ENCODE measurements at regions not wholly inside any gene's neighbourhood (a gene's known extent, or its start where the extent isn't known, plus 50 kb on each side); places are given as distances from the start of the nearest gene placed in this dataset.

DNA sequence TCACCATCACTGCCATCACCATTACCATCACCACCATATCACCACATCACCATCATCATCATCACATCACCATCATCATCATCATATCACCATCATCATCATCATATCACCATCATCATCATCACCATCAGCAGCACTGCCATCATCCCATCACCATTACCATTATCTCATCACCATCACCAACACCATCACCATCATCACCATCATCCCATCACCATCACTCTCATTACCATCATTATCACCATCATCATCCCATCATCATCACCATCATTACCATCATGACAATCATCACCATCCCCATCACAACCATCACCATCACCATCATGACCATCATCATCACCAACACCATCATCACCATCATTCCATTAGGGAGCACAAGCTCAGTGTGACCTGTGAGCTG is 318.0 kb downstream of the ADGRD1 start:
- no peak overlapping the region for H4K5ac ChIP-seq (ENCODE audit: insufficient read length, low read depth, low read length)
- no peaks in the 10 kb centered on the region for H3K4me1 ChIP-seq (replicated peaks in 1 of 4; ENCODE audit: control insufficient read depth in 3 of 4, insufficient read depth in 4 of 4, low read length in 3 of 4)
- DNase-seq (ENCODE audit: low read depth in 1 of 2, low spot score in 2 of 2) (no peak), FAIRE-seq (no peak)
- H2AK5ac ChIP-seq (ENCODE audit: low read depth, low read length) = peak overlapping the region; percentile 79; the same call in 1 of the 2 replicates
- no peaks in the 10 kb centered on the region; a peak in 1 of 8 replicates for H3K36me3 ChIP-seq (ENCODE audit: control insufficient read depth in 2 of 4, insufficient read depth in 4 of 4, low read length in 3 of 4)
- H3K4ac ChIP-seq (replicated peaks; ENCODE audit: insufficient read length, low read depth, low read length) = no peak overlapping the region
- peaks cover 0 to 5% of the 10 kb centered on the region in 2 experiments for H4K20me1 ChIP-seq (replicated peaks in 1 of 2; ENCODE audit: control insufficient read depth in 1 of 2, insufficient read depth in 2 of 2, low read length in 2 of 2)
- H3K4me2 ChIP-seq (ENCODE audit: insufficient read depth in 1 of 2, low read depth in 2 of 2, low read length in 2 of 2) = no peak overlapping the region
- peak overlapping the region; percentile 84 for H3K56ac ChIP-seq (replicated peaks; ENCODE audit: insufficient read length, low read depth, low read length)
- no peak overlapping the region for H2BK20ac ChIP-seq (ENCODE audit: low read length)
- POLR2A ChIA-PET (ENCODE audit: partially characterized antibody) = no interaction called here
- no peak overlapping the region for H3K14ac ChIP-seq (ENCODE audit: insufficient read length)
- TF ChIP-seq SUZ12 (IDR thresholded peaks at IDR 0.05; ENCODE audit: low read length) = no peak
- no peak for TF ChIP-seq BRCA1 (IDR thresholded peaks at IDR 0.05; ENCODE audit: low read depth, low read length)
- TF ChIP-seq, protein P1, sequence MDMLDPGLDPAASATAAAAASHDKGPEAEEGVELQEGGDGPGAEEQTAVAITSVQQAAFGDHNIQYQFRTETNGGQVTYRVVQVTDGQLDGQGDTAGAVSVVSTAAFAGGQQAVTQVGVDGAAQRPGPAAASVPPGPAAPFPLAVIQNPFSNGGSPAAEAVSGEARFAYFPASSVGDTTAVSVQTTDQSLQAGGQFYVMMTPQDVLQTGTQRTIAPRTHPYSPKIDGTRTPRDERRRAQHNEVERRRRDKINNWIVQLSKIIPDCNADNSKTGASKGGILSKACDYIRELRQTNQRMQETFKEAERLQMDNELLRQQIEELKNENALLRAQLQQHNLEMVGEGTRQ (IDR thresholded peaks at IDR 0.05; ENCODE audit: low read length) = no peak
- TF ChIP-seq, protein P2, sequence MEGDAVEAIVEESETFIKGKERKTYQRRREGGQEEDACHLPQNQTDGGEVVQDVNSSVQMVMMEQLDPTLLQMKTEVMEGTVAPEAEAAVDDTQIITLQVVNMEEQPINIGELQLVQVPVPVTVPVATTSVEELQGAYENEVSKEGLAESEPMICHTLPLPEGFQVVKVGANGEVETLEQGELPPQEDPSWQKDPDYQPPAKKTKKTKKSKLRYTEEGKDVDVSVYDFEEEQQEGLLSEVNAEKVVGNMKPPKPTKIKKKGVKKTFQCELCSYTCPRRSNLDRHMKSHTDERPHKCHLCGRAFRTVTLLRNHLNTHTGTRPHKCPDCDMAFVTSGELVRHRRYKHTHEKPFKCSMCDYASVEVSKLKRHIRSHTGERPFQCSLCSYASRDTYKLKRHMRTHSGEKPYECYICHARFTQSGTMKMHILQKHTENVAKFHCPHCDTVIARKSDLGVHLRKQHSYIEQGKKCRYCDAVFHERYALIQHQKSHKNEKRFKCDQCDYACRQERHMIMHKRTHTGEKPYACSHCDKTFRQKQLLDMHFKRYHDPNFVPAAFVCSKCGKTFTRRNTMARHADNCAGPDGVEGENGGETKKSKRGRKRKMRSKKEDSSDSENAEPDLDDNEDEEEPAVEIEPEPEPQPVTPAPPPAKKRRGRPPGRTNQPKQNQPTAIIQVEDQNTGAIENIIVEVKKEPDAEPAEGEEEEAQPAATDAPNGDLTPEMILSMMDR (IDR thresholded peaks at IDR 0.05; ENCODE audit: control extremely low read depth in 1 of 3, insufficient read depth in 1 of 3, low read depth in 1 of 3, low read length in 3 of 3) = no peak
- TF ChIP-seq CEBPB (IDR thresholded peaks at IDR 0.05; ENCODE audit: low read depth, low read length) = no peak
- TF ChIP-seq ASH2L (IDR thresholded peaks at IDR 0.05; ENCODE audit: low read length) = no peak
- no peak overlapping the region for H2BK12ac ChIP-seq (ENCODE audit: low read depth, low read length)
- no peak overlapping the region for H3K18ac ChIP-seq (ENCODE audit: extremely low read depth, low read length)
- H3K9ac ChIP-seq (replicated peaks in 1 of 4; ENCODE audit: extremely low read depth in 1 of 4, low read depth in 3 of 4, low read length in 3 of 4) = no peak overlapping the region
- H2BK120ac ChIP-seq (replicated peaks; ENCODE audit: low read depth, low read length) = no peak overlapping the region
- H3K4me3 ChIP-seq (ENCODE audit: extremely low read depth in 1 of 4, insufficient read depth in 2 of 4, low read depth in 3 of 4, low read length in 4 of 4) = no peak overlapping the region
- H4K91ac ChIP-seq (replicated peaks; ENCODE audit: insufficient read length, low read length) = no peak overlapping the region
- no peak overlapping the region for H3K27ac ChIP-seq (ENCODE audit: low read depth, low read length)
- CTCF ChIA-PET (ENCODE audit: partially characterized antibody) = no interaction called here
- no peak overlapping the region for H2AFZ ChIP-seq (ENCODE audit: low read length)
- H3K79me2 ChIP-seq (ENCODE audit: control insufficient read depth in 1 of 2, insufficient read depth in 2 of 2, low read length in 2 of 2) = no peaks in the 10 kb centered on the region
- H3K79me1 ChIP-seq (ENCODE audit: low read depth, low read length) = no peaks in the 10 kb centered on the region
- H4K8ac ChIP-seq (ENCODE audit: extremely low read depth, insufficient read depth, low read length) = no peak overlapping the region
- peaks cover 5% of the 10 kb centered on the region; the same call in 1 of the 2 replicates for H3K23me2 ChIP-seq (ENCODE audit: low read depth, low read length)
- H2BK5ac ChIP-seq (ENCODE audit: low read depth, low read length) = no peak overlapping the region
- H2BK15ac ChIP-seq (ENCODE audit: low read length) = no peak overlapping the region
- no peaks in the 10 kb centered on the region for H3K27me3 ChIP-seq (replicated peaks in 1 of 4; ENCODE audit: control insufficient read depth in 3 of 4, extremely low read depth in 1 of 4, insufficient read depth in 3 of 4, low read length in 3 of 4)
- no peaks in the 10 kb centered on the region for H3K9me3 ChIP-seq (ENCODE audit: insufficient read depth in 2 of 2, low read depth in 1 of 2, low read length in 1 of 2)
- H3K23ac ChIP-seq (ENCODE audit: insufficient read length) = no peak overlapping the region

All from H1 (cell line).